ENCODE measurements at regions not wholly inside any gene's neighbourhood (a gene's known extent, or its start where the extent isn't known, plus 50 kb on each side); places are given as distances from the start of the nearest gene placed in this dataset.

- Histone ChIP-seq H3K4me1 (ENCODE audit: control insufficient read depth in 4 of 4, insufficient read depth in 4 of 4, low read length in 3 of 4) (peaks cover 0 to 7% (median 6%) of the 10 kb centered on the region in 4 donors), H3K4me3 (ENCODE audit: low read depth in 1 of 3, low read length in 3 of 3) (no peak overlapping the region), H3K27me3 (ENCODE audit: control insufficient read depth in 4 of 4, insufficient read depth in 4 of 4, low read length in 3 of 4) (no peaks in the 10 kb centered on the region), H3K9ac (ENCODE audit: low read depth in 1 of 2, low read length in 2 of 2) (no peak overlapping the region), H3K27ac (ENCODE audit: low read depth in 1 of 2, low read length in 2 of 2) (peak overlapping the region in 1 of 2 donors; percentile 51), H3K36me3 (ENCODE audit: control insufficient read depth in 4 of 4, insufficient read depth in 3 of 4, low read depth in 1 of 4, low read length in 3 of 4) (no peaks in the 10 kb centered on the region), H3K9me3 (ENCODE audit: control insufficient read depth in 4 of 4, low read length in 3 of 4) (no peaks in the 10 kb centered on the region)
- no peak for TF ChIP-seq CTCF (IDR thresholded peaks at IDR 0.05; ENCODE audit: low read depth, low read length, missing input control)
- peak in 1 of 2 donors; percentile 46 for TF ChIP-seq RXRA (IDR thresholded peaks at IDR 0.05)
- TF ChIP-seq SP1 (IDR thresholded peaks at IDR 0.05), result peak; percentile 31
- no peak for TF ChIP-seq HNF4G (IDR thresholded peaks at IDR 0.05)
- no peak for TF ChIP-seq JUND (IDR thresholded peaks at IDR 0.05)
- no peak for TF ChIP-seq NR2F2 (IDR thresholded peaks at IDR 0.05)
- peak; percentile 29 for TF ChIP-seq MAX (IDR thresholded peaks at IDR 0.05)
- TF ChIP-seq HNF4A (conservative IDR thresholded peaks at IDR 0.05), result peak in 1 of 2 donors; percentile 45
- no peak for TF ChIP-seq TAF1 (conservative IDR thresholded peaks at IDR 0.05)
- TF ChIP-seq FOXA1 (IDR thresholded peaks at IDR 0.05), result no peak
- TF ChIP-seq GABPA (IDR thresholded peaks at IDR 0.05 in 1 of 2, conservative IDR thresholded peaks at IDR 0.05 in 1 of 2), result no peak
- no peak for TF ChIP-seq ZBTB33 (IDR thresholded peaks at IDR 0.05)
- TF ChIP-seq RAD21 (IDR thresholded peaks at IDR 0.05), result no peak
- TF ChIP-seq ATF3 (IDR thresholded peaks at IDR 0.05), result no peak
- TF ChIP-seq FOXA2 (IDR thresholded peaks at IDR 0.05), result no peak
- no peak for TF ChIP-seq EGR1 (IDR thresholded peaks at IDR 0.05; ENCODE audit: low read depth in 2 of 2)
- no peak for TF ChIP-seq REST (IDR thresholded peaks at IDR 0.05)
- TF ChIP-seq YY1 (IDR thresholded peaks at IDR 0.05), result no peak
- 23% methylated on average over 2 of the region's 2 CpGs for WGBS
- no peak for DNase-seq (ENCODE audit: low spot score)
Measured at GRCh38 chr16:9316615-9317014, 225.2 kb downstream of the HAPSTR1 start.

Measured in liver (tissue), 8 donors.